H9 (cell line): ENCODE measurements at regions not wholly inside any gene's neighbourhood (a gene's known extent, or its start where the extent isn't known, plus 50 kb on each side); places are given as distances from the start of the nearest gene placed in this dataset.

Experiments used
- DNase-seq: peaks from one replicate; pipeline ENCODE4 v3.0.0-alpha.2; 2017
- H2AFZ ChIP-seq: one replicate; pipeline ENCODE4 v1.6.1; 2013; ENCODE audit warnings: mild to moderate bottlenecking, low read length, control low read depth, moderate library complexity
- H2AK5ac ChIP-seq: 2 replicates; pipeline ENCODE4 v1.6.1; 2013; ENCODE audit warnings: low read length, control low read depth, mixed read lengths; ENCODE audit not compliant: insufficient read length
- H2BK120ac ChIP-seq: one replicate; pipeline ENCODE4 v1.6.1; 2013; ENCODE audit warnings: low read depth, mild to moderate bottlenecking, low read length, control low read depth, inconsistent platforms; ENCODE audit not compliant: poor library complexity, severe bottlenecking
- H2BK12ac ChIP-seq: 2 replicates; pipeline ENCODE4 v1.6.1; 2013; ENCODE audit warnings: low read length, control low read depth, mixed read lengths, low read depth; ENCODE audit not compliant: insufficient read length
- H2BK15ac ChIP-seq: 2 replicates; pipeline ENCODE4 v1.6.1; 2013; ENCODE audit warnings: low read depth, low read length, control low read depth
- H2BK20ac ChIP-seq: one replicate; pipeline ENCODE4 v1.6.1; 2013; ENCODE audit warnings: low read depth, mild to moderate bottlenecking, low read length, control low read depth, inconsistent platforms; ENCODE audit not compliant: poor library complexity, severe bottlenecking
- H2BK5ac ChIP-seq: 2 replicates; pipeline ENCODE4 v1.6.1; 2013; ENCODE audit warnings: low read length, control low read depth, mixed read lengths; ENCODE audit not compliant: insufficient read length
- H3K14ac ChIP-seq: 2 replicates; pipeline ENCODE4 v1.6.1; 2013; ENCODE audit warnings: low read length, control low read depth; ENCODE audit not compliant: insufficient read depth
- H3K18ac ChIP-seq: 2 replicates; pipeline ENCODE4 v1.6.1; 2013; ENCODE audit warnings: low read depth, mild to moderate bottlenecking, mixed read lengths, low read length, control low read depth; ENCODE audit not compliant: insufficient read length
- H3K23ac ChIP-seq: 2 replicates; pipeline ENCODE4 v1.6.1; 2013; ENCODE audit warnings: low read length, control low read depth, mixed read lengths, low read depth; ENCODE audit not compliant: insufficient read length
- H3K23me2 ChIP-seq: 2 replicates; pipeline ENCODE4 v1.6.1; 2013; ENCODE audit warnings: low read depth, mild to moderate bottlenecking, mixed read lengths, low read length, control low read depth; ENCODE audit not compliant: insufficient read length, poor library complexity, severe bottlenecking
- H3K27ac ChIP-seq: 2 replicates; pipeline ENCODE4 v1.5.1; 2013; ENCODE audit warnings: low read length, control low read depth, mixed read lengths, low read depth; ENCODE audit not compliant: insufficient read length
- H3K27me3 ChIP-seq: 2 replicates; pipeline ENCODE4 v1.6.1; 2013; ENCODE audit warnings: low read length, control low read depth, inconsistent platforms; ENCODE audit not compliant: insufficient read depth
- H3K4ac ChIP-seq: 2 replicates; pipeline ENCODE4 v1.6.1; 2013; ENCODE audit warnings: low read depth, mild to moderate bottlenecking, control low read depth, inconsistent platforms, low read length, moderate library complexity
- H3K4me1 ChIP-seq: 2 replicates; pipeline ENCODE4 v1.6.1; 2013; ENCODE audit warnings: low read length, control low read depth, inconsistent platforms; ENCODE audit not compliant: insufficient read depth
- H3K4me2 ChIP-seq: 2 replicates; pipeline ENCODE4 v1.6.1; 2013; ENCODE audit warnings: low read length, control low read depth, mixed read lengths; ENCODE audit not compliant: insufficient read length, insufficient read depth
- H3K56ac ChIP-seq: 2 replicates; pipeline ENCODE4 v1.6.1; 2013; ENCODE audit warnings: low read depth, mild to moderate bottlenecking, mixed read lengths, low read length, control low read depth; ENCODE audit not compliant: insufficient read length
- H3K79me1 ChIP-seq: 2 replicates; pipeline ENCODE4 v1.6.1; 2013; ENCODE audit warnings: low read depth, mild to moderate bottlenecking, moderate library complexity, low read length, control low read depth, inconsistent platforms; ENCODE audit not compliant: insufficient read depth, poor library complexity, severe bottlenecking
- H3K79me2 ChIP-seq: 2 replicates; pipeline ENCODE4 v1.6.1; 2013; ENCODE audit warnings: low read length, control low read depth, inconsistent platforms; ENCODE audit not compliant: insufficient read depth
- H3K9ac ChIP-seq: 2 replicates; pipeline ENCODE4 v1.6.1; 2013; ENCODE audit warnings: low read length, control low read depth, mixed read lengths; ENCODE audit not compliant: insufficient read length; ENCODE audit errors: extremely low read depth
- H3K9me3 ChIP-seq: one replicate; pipeline ENCODE4 v1.6.1; 2013; ENCODE audit warnings: low read depth, low read length, inconsistent platforms; ENCODE audit not compliant: control insufficient read depth
- H3T11ph ChIP-seq: one replicate; pipeline ENCODE4 v1.6.1; 2013; ENCODE audit warnings: mild to moderate bottlenecking, low read length, control low read depth, inconsistent platforms
- H4K20me1 ChIP-seq: one replicate; pipeline ENCODE4 v1.6.1; 2013; ENCODE audit not compliant: control insufficient read depth, insufficient read length, insufficient read depth
- H4K5ac ChIP-seq: 2 replicates; pipeline ENCODE4 v1.6.1; 2013; ENCODE audit warnings: low read depth, mild to moderate bottlenecking, mixed read lengths, low read length, control low read depth; ENCODE audit not compliant: insufficient read length
- H4K8ac ChIP-seq: replicated peaks from 2 replicates; pipeline ENCODE4 v1.6.1; 2013; ENCODE audit warnings: low read length, control low read depth, mixed read lengths, low read depth; ENCODE audit not compliant: insufficient read length
- H4K91ac ChIP-seq: 2 replicates; pipeline ENCODE4 v1.6.1; 2013; ENCODE audit warnings: low read depth, mild to moderate bottlenecking, moderate library complexity, mixed read lengths, low read length, control low read depth; ENCODE audit not compliant: insufficient read length
- H3K27ac Mint-ChIP-seq, 3 experiments: 2 replicates in 2 of 3; 3 replicates in 1 of 3; pipeline ENCODE4 v1.8.0; 2020 to 2021; ENCODE audit warnings: mixed read lengths in 3 of 3, mild to moderate bottlenecking in 1 of 3, moderate library complexity in 1 of 3
- H3K27me3 Mint-ChIP-seq: 2 replicates; pipeline ENCODE4 v1.8.0; 2021; ENCODE audit warnings: low read depth, mild to moderate bottlenecking, moderate library complexity, mixed read lengths
- H3K36me3 Mint-ChIP-seq, 3 experiments: 2 replicates in 2 of 3; 3 replicates in 1 of 3; pipeline ENCODE4 v1.8.0; 2020 to 2021; ENCODE audit warnings: low read depth in 3 of 3, mixed read lengths in 3 of 3; ENCODE audit not compliant: insufficient read depth in 1 of 3
- H3K4me1 Mint-ChIP-seq, 2 experiments: 2 replicates each; pipeline ENCODE4 v1.8.0; 2020; ENCODE audit warnings: mixed read lengths in 2 of 2
- H3K4me3 Mint-ChIP-seq, 2 experiments: 2 replicates in 1 of 2; 3 replicates in 1 of 2; pipeline ENCODE4 v1.8.0; 2020 to 2021; ENCODE audit warnings: mild to moderate bottlenecking in 2 of 2, mixed read lengths in 2 of 2, moderate library complexity in 1 of 2
- H3K9me3 Mint-ChIP-seq, 2 experiments: 2 replicates in 1 of 2; 3 replicates in 1 of 2; pipeline ENCODE4 v1.8.0; 2020; ENCODE audit warnings: mild to moderate bottlenecking in 2 of 2, mixed read lengths in 2 of 2, moderate library complexity in 1 of 2
- CTCF ChIP-seq: fragments of 200-600 bp; sonication (generic); conservative IDR thresholded peaks from 3 replicates; pipeline ENCODE4 v1.8.0; 2021; ENCODE audit warnings: antibody characterized with exemption, mild to moderate bottlenecking
- WGBS: extraction: QIAGEN DNeasy Blood & Tissue Kit; methylation state at CpG from one replicate; pipeline ENCODE4 v1.1.7; 2013; ENCODE audit warnings: missing lambda C conversion rate, low lambda C conversion rate, mixed read lengths; ENCODE audit not compliant: insufficient read length; ENCODE audit errors: extremely low coverage; 5-methylcytosine and 5-hydroxymethylcytosine counted together

GRCh38 chr1:59146651-59147358 lies 150.1 kb upstream of the FGGY start:
- Histone ChIP-seq H3K23me2 (peaks cover 5% of the 10 kb centered on the region), H4K5ac (no peak overlapping the region), H3K4me2 (peak overlapping the region; percentile 80), H2AK5ac (no peak overlapping the region), H3K79me2 (no peaks in the 10 kb centered on the region), H2BK12ac (no peak overlapping the region), H3K9ac (peak overlapping the region; percentile 34), H3K9me3 (no peaks in the 10 kb centered on the region), H4K91ac (no peak overlapping the region), H3K4ac (no peak overlapping the region), H2BK5ac (no peak overlapping the region), H4K20me1 (no peaks in the 10 kb centered on the region), H3K27me3 (no peaks in the 10 kb centered on the region), H2BK20ac (no peak overlapping the region), H2BK15ac (no peak overlapping the region), H3K27ac (no peak overlapping the region), H2AFZ (no peak overlapping the region), H3K79me1 (no peaks in the 10 kb centered on the region), H3K14ac (peak overlapping the region; percentile 32; the same call in 1 of the 2 replicates), H3T11ph (no peak overlapping the region), H3K18ac (no peak overlapping the region), H3K56ac (no peak overlapping the region), H2BK120ac (no peak overlapping the region), H3K23ac (no peak overlapping the region), H4K8ac (no peak overlapping the region), H3K4me1 (peaks cover 8% of the 10 kb centered on the region; the same call in 1 of the 2 replicates)
- Mint-ChIP-seq H3K27me3 (peaks cover 17% of the 10 kb centered on the region), H3K27ac (no peak overlapping the region), H3K36me3 (no peaks in the 10 kb centered on the region), H3K4me1 (peaks cover 36 to 49% of the 10 kb centered on the region in 2 experiments), H3K9me3 (no peaks in the 10 kb centered on the region; a peak in 1 of 5 replicates), H3K4me3 (peak overlapping the region; percentile 64 to 75)
- WGBS = no CpG with 5 or more reads among the region's 52 CpGs
- DNase-seq = peak; percentile 55
- peak; percentile 42; the same call in 2 of the 3 replicates for TF ChIP-seq CTCF
